ENCODE measurements at regions not wholly inside any gene's neighbourhood (a gene's known extent, or its start where the extent isn't known, plus 50 kb on each side); places are given as distances from the start of the nearest gene placed in this dataset.

- DNase-seq (ENCODE audit: low spot score), result no peak
These were observed 112.9 kb upstream of the ZNF678 start for GRCh38 chr1:227450489-227450888.

- DNase-seq (ENCODE audit: low spot score), result no peak
These were observed 113.5 kb upstream of the ZNF678 start for GRCh38 chr1:227449741-227450441.

GRCh38 chr1:227449051-227449450 is 114.3 kb upstream of the ZNF678 start:
- peak; percentile 77 for DNase-seq (ENCODE audit: low spot score)

GRCh38 chr1:227447531-227447990 is 115.8 kb upstream of the ZNF678 start:
- no peak for DNase-seq (ENCODE audit: low spot score)

GRCh38 chr1:227445746-227446145 is 117.6 kb upstream of the ZNF678 start:
- no peak for DNase-seq (ENCODE audit: low spot score)

GRCh38 chr1:227445092-227445674 is 118.2 kb upstream of the ZNF678 start:
- no peak for DNase-seq (ENCODE audit: low spot score)

- DNase-seq (ENCODE audit: low spot score), result no peak
These were observed 121.9 kb upstream of the CDC42BPA start for GRCh38 chr1:227440182-227440581.

GRCh38 chr1:227437495-227438008 is 119.3 kb upstream of the CDC42BPA start:
- peak; percentile 79 for DNase-seq (ENCODE audit: low spot score)

GRCh38 chr1:227434808-227435444 is 116.6 kb upstream of the CDC42BPA start:
- no peak for DNase-seq (ENCODE audit: low spot score)

- no peak for DNase-seq (ENCODE audit: low spot score)
These were observed 115.5 kb upstream of the CDC42BPA start for GRCh38 chr1:227433663-227434341.

- no peak for DNase-seq (ENCODE audit: low spot score)
These were observed 114.7 kb upstream of the CDC42BPA start for GRCh38 chr1:227432981-227433380.

- DNase-seq (ENCODE audit: low spot score), result no peak
These were observed 113.9 kb upstream of the CDC42BPA start for GRCh38 chr1:227432181-227432535.

- DNase-seq (ENCODE audit: low spot score), result no peak
These were observed 111.4 kb upstream of the CDC42BPA start for GRCh38 chr1:227429447-227430359.

- DNase-seq (ENCODE audit: low spot score), result no peak
These were observed 110.5 kb upstream of the CDC42BPA start for GRCh38 chr1:227428803-227429202.

GRCh38 chr1:227427411-227427810 is 109.1 kb upstream of the CDC42BPA start:
- no peak for DNase-seq (ENCODE audit: low spot score)

- no peak for DNase-seq (ENCODE audit: low spot score)
These were observed 106.7 kb upstream of the CDC42BPA start for GRCh38 chr1:227424953-227425352.

- no peak for DNase-seq (ENCODE audit: low spot score)
These were observed 105.9 kb upstream of the CDC42BPA start for GRCh38 chr1:227424159-227424680.

- DNase-seq (ENCODE audit: low spot score), result no peak
These were observed 104.3 kb upstream of the CDC42BPA start for GRCh38 chr1:227422581-227422980.

GRCh38 chr1:227420147-227420546 is 101.9 kb upstream of the CDC42BPA start:
- DNase-seq (ENCODE audit: low spot score), result no peak

GRCh38 chr1:227417756-227418480 is 99.6 kb upstream of the CDC42BPA start:
- DNase-seq (ENCODE audit: low spot score), result no peak

All from HuH-7 (cell line).